ENCODE measurements at regions not wholly inside any gene's neighbourhood (a gene's known extent, or its start where the extent isn't known, plus 50 kb on each side); places are given as distances from the start of the nearest gene placed in this dataset.

DNA sequence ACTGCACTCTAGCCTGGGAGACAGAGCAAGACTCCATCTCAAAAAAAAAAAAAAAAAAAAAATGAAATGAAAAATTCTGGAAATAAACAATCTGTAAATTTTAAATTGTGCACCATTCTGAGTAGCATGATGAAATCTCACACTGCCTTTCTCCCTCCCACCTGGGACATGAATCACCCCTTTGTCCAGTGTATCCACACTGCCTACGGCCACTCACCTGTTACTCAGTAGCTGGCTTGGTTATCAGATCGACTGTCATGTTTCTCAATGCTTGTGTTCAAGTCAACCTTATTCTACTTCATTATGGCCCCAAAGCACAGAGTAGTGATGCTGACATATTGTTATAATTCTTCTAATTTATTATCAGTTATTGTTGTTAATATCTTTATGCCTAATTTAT, 58.7 kb upstream of the MTHFD1L start:
- TF ChIP-seq, protein P1, sequence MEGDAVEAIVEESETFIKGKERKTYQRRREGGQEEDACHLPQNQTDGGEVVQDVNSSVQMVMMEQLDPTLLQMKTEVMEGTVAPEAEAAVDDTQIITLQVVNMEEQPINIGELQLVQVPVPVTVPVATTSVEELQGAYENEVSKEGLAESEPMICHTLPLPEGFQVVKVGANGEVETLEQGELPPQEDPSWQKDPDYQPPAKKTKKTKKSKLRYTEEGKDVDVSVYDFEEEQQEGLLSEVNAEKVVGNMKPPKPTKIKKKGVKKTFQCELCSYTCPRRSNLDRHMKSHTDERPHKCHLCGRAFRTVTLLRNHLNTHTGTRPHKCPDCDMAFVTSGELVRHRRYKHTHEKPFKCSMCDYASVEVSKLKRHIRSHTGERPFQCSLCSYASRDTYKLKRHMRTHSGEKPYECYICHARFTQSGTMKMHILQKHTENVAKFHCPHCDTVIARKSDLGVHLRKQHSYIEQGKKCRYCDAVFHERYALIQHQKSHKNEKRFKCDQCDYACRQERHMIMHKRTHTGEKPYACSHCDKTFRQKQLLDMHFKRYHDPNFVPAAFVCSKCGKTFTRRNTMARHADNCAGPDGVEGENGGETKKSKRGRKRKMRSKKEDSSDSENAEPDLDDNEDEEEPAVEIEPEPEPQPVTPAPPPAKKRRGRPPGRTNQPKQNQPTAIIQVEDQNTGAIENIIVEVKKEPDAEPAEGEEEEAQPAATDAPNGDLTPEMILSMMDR (IDR thresholded peaks at IDR 0.05), result no peak
- TF ChIP-seq POLR2A (IDR thresholded peaks at IDR 0.05), result no peak

Data from testis (tissue), 2 donors.